Endothelial cell of umbilical vein (primary cell): ENCODE measurements at regions not wholly inside any gene's neighbourhood (a gene's known extent, or its start where the extent isn't known, plus 50 kb on each side); places are given as distances from the start of the nearest gene placed in this dataset.

Experiments
- BruUV-seq: library from RNA; stranded (reverse); fragments of 400-500 nt; replicated peaks from 2 replicates; lab custom pipeline; 2021; lab: Mats Ljungman, UMichigan
- CTCF ChIA-PET: fragments of 300-600, 350-600 bp; sonication (Branson Sonifier 250); formaldehyde crosslinking; loops from one replicate; lab custom pipeline; 2021; ENCODE audit warnings: antibody characterized with exemption, inconsistent platforms; lab: Charles Lee
- POLR2A ChIA-PET: fragments of 300-600, 350-600 bp; sonication (Branson Sonifier 250); formaldehyde crosslinking; loops from one replicate; lab custom pipeline; 2021; ENCODE audit warnings: antibody characterized with exemption, inconsistent platforms; lab: Charles Lee
- DNase-seq: peaks from one replicate; pipeline ENCODE4 v3.0.0-alpha.2; 2011; ENCODE audit warnings: low read depth, low spot score
- FAIRE-seq: peaks from 2 replicates; lab custom pipeline; 2011; peaks lifted over from hg19 to GRCh38; lab: Jason Lieb, UNC
- H2AFZ ChIP-seq: 2 replicates; pipeline ENCODE4 v1.6.0; 2012; ENCODE audit warnings: low read depth, low read length, control low read depth, inconsistent platforms
- H3K27ac ChIP-seq: 2 replicates; pipeline ENCODE4 v1.5.1; 2011; ENCODE audit warnings: low read depth, mild to moderate bottlenecking, control low read depth, low read length, moderate library complexity; ENCODE audit not compliant: insufficient read depth
- H3K27me3 ChIP-seq, 2 experiments: 2 replicates each; pipeline versions ENCODE4 v1.6.0 to v1.6.1; 2011; ENCODE audit warnings: low read length in 2 of 2, mixed read lengths in 1 of 2; ENCODE audit not compliant: control insufficient read depth in 2 of 2, insufficient read depth in 2 of 2
- H3K36me3 ChIP-seq, 2 experiments: 2 replicates in 1 of 2; 3 replicates in 1 of 2; pipeline ENCODE4 v1.5.1; 2011; ENCODE audit warnings: low read length in 2 of 2, mild to moderate bottlenecking in 1 of 2, moderate library complexity in 1 of 2; ENCODE audit not compliant: control insufficient read depth in 2 of 2, insufficient read depth in 2 of 2; ENCODE audit errors: extremely low read depth in 1 of 2
- H3K4me1 ChIP-seq: 3 replicates; pipeline ENCODE4 v1.5.1; 2011; ENCODE audit warnings: mild to moderate bottlenecking, low read length; ENCODE audit not compliant: control insufficient read depth, insufficient read depth; ENCODE audit errors: extremely low read depth
- H3K4me2 ChIP-seq: 2 replicates; pipeline ENCODE4 v1.6.1; 2011; ENCODE audit warnings: low read length, control low read depth, mixed read lengths; ENCODE audit not compliant: insufficient read depth
- H3K4me3 ChIP-seq, 3 experiments: fragments of 200-600 bp in 1 of 3; sonication (generic), shearing (Covaris generic) in 1 of 3; replicated peaks in 1 of 3; 2 replicates each; pipeline ENCODE4 v1.5.1; 2011 to 2016; ENCODE audit warnings: control low read depth in 3 of 3, low read length in 3 of 3, mild to moderate bottlenecking in 2 of 3, inconsistent platforms in 1 of 3, low read depth in 1 of 3, moderate library complexity in 1 of 3; ENCODE audit not compliant: insufficient read depth in 1 of 3
- H3K79me2 ChIP-seq: 2 replicates; pipeline ENCODE4 v1.6.0; 2012; ENCODE audit warnings: low read length, inconsistent platforms; ENCODE audit not compliant: control insufficient read depth, insufficient read depth
- H3K9ac ChIP-seq: replicated peaks from 2 replicates; pipeline ENCODE3; 2011; ENCODE audit warnings: low read length, control low read depth; ENCODE audit not compliant: insufficient read depth; ENCODE audit errors: extremely low read depth
- H3K9me1 ChIP-seq: replicated peaks from 3 replicates; pipeline ENCODE4 v1.6.0; 2011; ENCODE audit warnings: mild to moderate bottlenecking, low read length; ENCODE audit not compliant: control insufficient read depth, insufficient read depth; ENCODE audit errors: extremely low read depth
- H3K9me3 ChIP-seq: replicated peaks from 2 replicates; pipeline ENCODE4 v1.5.1; 2012; ENCODE audit warnings: low read length, inconsistent platforms; ENCODE audit not compliant: control insufficient read depth, insufficient read depth
- H4K20me1 ChIP-seq: replicated peaks from 2 replicates; pipeline ENCODE3; 2011; ENCODE audit warnings: mild to moderate bottlenecking, low read length; ENCODE audit not compliant: control insufficient read depth, insufficient read depth; ENCODE audit errors: extremely low read depth
- EZH2 ChIP-seq: IDR thresholded peaks from 2 replicates; pipeline ENCODE4 v1.6.1; 2012; ENCODE audit warnings: borderline replicate concordance, low read depth, mild to moderate bottlenecking, moderate library complexity, low read length, inconsistent platforms; ENCODE audit not compliant: severe bottlenecking
- FOS ChIP-seq: IDR thresholded peaks from 2 replicates; pipeline ENCODE4 v1.6.1; 2011; ENCODE audit warnings: mild to moderate bottlenecking, low read length, moderate library complexity, borderline replicate concordance; ENCODE audit not compliant: insufficient read depth
- GATA2 ChIP-seq: IDR thresholded peaks from 2 replicates; pipeline ENCODE4 v1.7.0; 2011; ENCODE audit warnings: low read depth, mild to moderate bottlenecking, moderate library complexity, mixed read lengths, low read length; ENCODE audit not compliant: insufficient read length, insufficient read depth
- JUN ChIP-seq: IDR thresholded peaks from 2 replicates; pipeline ENCODE4 v1.6.1; 2011; ENCODE audit warnings: borderline replicate concordance, low read depth; ENCODE audit not compliant: insufficient read length, insufficient read depth
- MYC ChIP-seq: IDR thresholded peaks from one replicate; pipeline ENCODE4 v1.6.1; 2011; ENCODE audit warnings: mild to moderate bottlenecking, low read depth, low read length
- POLR2A ChIP-seq: IDR thresholded peaks from 2 replicates; pipeline ENCODE4 v1.6.1; 2012; ENCODE audit warnings: low read depth, mild to moderate bottlenecking, control low read depth, low read length
- POLR2AphosphoS5 ChIP-seq: IDR thresholded peaks from 2 replicates; pipeline ENCODE4 v1.6.1; 2012; ENCODE audit warnings: low read depth, mild to moderate bottlenecking, control low read depth, low read length, moderate library complexity; ENCODE audit not compliant: insufficient read depth
- dilution Hi-C: fragments of 300-500 bp; cut with MboI; formaldehyde crosslinking; loops from one replicate; pipeline ENCODE4 v1.15.0; 2019; ENCODE audit warnings: low sequenced_read_pairs; ENCODE audit not compliant: extremely low pct_ligation_motif_present
- intact Hi-C: fragments of 100-400 bp; cut with micrococcal nuclease; formaldehyde crosslinking; loops from one replicate; pipeline ENCODE4 v1.10.0; 2022
- TF ChIP-seq, protein P1 (sequence below): IDR thresholded peaks from 2 replicates; pipeline ENCODE4 v1.6.1; 2011; ENCODE audit not compliant: insufficient read depth, insufficient read length
- TF ChIP-seq, protein P2 (sequence below), 2 donors: IDR thresholded peaks; 1 replicate in 1 of 2; 2 replicates in 1 of 2; pipeline ENCODE4 v1.5.1; 2011; ENCODE audit warnings: low read length in 2 of 2, mild to moderate bottlenecking in 2 of 2, moderate library complexity in 2 of 2, control low read depth in 1 of 2, inconsistent platforms in 1 of 2, low read depth in 1 of 2; ENCODE audit not compliant: insufficient read depth in 1 of 2; ENCODE audit errors: extremely low read depth in 1 of 2

DNA sequence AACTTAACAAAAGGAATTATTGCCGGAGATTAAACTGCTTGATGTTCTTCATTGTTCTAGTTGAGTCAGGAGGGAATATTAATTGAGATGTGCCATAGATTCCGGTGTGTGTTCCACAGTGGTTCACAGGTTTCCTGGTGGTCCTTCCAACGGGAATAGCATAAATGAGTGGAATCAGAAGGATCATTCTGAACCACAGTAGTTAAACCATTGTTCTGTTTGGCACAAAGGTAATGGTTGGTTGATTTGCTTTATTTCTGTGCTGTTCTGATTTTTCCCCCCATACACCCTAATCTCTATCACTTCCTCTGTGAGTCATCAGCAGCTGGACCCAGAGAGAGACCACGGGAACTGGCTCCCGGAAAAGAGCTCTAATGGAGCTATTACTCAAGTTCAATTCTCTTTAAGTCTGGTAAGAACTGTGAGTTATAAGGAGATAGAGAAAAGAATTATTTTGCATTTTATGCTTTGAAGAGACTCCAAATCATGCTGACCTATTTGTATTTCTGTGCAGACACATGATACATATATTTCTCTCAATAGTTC, 627.2 kb downstream of the ZIC1 start:
- BruUV-seq = no TSS peak
- no peak overlapping the region for H3K4me3 ChIP-seq

More for the DNA sequence above, 627.2 kb downstream of the ZIC1 start:
- DNase-seq = peak; percentile 87
- peak overlapping the region; percentile 80 for H3K27ac ChIP-seq
- no peaks in the 10 kb centered on the region for H3K27me3 ChIP-seq
- peak; percentile 17 for TF ChIP-seq POLR2A
- TF ChIP-seq, protein P1, sequence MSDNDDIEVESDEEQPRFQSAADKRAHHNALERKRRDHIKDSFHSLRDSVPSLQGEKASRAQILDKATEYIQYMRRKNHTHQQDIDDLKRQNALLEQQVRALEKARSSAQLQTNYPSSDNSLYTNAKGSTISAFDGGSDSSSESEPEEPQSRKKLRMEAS = no peak
- no peak for TF ChIP-seq MYC
- peak; percentile 78 for TF ChIP-seq GATA2
- peak; percentile 78 for TF ChIP-seq JUN
- TF ChIP-seq FOS = peak; percentile 94
- no peak for TF ChIP-seq EZH2
- TF ChIP-seq, protein P2, sequence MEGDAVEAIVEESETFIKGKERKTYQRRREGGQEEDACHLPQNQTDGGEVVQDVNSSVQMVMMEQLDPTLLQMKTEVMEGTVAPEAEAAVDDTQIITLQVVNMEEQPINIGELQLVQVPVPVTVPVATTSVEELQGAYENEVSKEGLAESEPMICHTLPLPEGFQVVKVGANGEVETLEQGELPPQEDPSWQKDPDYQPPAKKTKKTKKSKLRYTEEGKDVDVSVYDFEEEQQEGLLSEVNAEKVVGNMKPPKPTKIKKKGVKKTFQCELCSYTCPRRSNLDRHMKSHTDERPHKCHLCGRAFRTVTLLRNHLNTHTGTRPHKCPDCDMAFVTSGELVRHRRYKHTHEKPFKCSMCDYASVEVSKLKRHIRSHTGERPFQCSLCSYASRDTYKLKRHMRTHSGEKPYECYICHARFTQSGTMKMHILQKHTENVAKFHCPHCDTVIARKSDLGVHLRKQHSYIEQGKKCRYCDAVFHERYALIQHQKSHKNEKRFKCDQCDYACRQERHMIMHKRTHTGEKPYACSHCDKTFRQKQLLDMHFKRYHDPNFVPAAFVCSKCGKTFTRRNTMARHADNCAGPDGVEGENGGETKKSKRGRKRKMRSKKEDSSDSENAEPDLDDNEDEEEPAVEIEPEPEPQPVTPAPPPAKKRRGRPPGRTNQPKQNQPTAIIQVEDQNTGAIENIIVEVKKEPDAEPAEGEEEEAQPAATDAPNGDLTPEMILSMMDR (IDR thresholded peaks at IDR 0.05; ENCODE audit: extremely low read depth in 1 of 2, insufficient read depth in 1 of 2, low read depth in 1 of 2, low read length in 2 of 2) = no peak
- TF ChIP-seq POLR2AphosphoS5 = peak; percentile 64
- peak overlapping the region; percentile 96 for H2AFZ ChIP-seq
- intact Hi-C loops = loop anchor here (1.0 to 2.0 kb wide), 2 partner anchors 12 to 224 kb away; no protein-coding TSS in a partner anchor
- H3K4me1 ChIP-seq = peaks cover 13% of the 10 kb centered on the region
- CTCF ChIA-PET = interaction anchor here (0.6 to 2.3 kb wide), 5 partner anchors 15 to 420 kb away, joined by 3 to 7 read pairs (median 4); no protein-coding TSS in a partner anchor
- H3K9ac ChIP-seq = no peak overlapping the region
- H3K9me3 ChIP-seq = no peaks in the 10 kb centered on the region
- H4K20me1 ChIP-seq = no peaks in the 10 kb centered on the region
- peak overlapping the region; percentile 55 for H3K4me2 ChIP-seq
- no peaks in the 10 kb centered on the region for H3K36me3 ChIP-seq
- H3K9me1 ChIP-seq = no peaks in the 10 kb centered on the region
- H3K79me2 ChIP-seq = no peaks in the 10 kb centered on the region
- FAIRE-seq = peak; percentile 90
- dilution Hi-C loops = no loop called here
- POLR2A ChIA-PET = no interaction called here
